Esophagus (tissue), 2 donors: ENCODE measurements at regions not wholly inside any gene's neighbourhood (a gene's known extent, or its start where the extent isn't known, plus 50 kb on each side); places are given as distances from the start of the nearest gene placed in this dataset.
"Not testable (repeated sequence)": the region's sequence is repeated elsewhere in the genome, so short reads cannot be mapped to it uniquely, and the experiment has no call there.

Source experiments
- H3K27ac ChIP-seq, 2 donors: one replicate each; pipeline ENCODE4 v1.5.1; 2013; ENCODE audit warnings: low read depth in 2 of 2, mild to moderate bottlenecking in 2 of 2, inconsistent platforms in 1 of 2, low read length in 1 of 2, moderate library complexity in 1 of 2
- H3K27me3 ChIP-seq, 2 donors: one replicate each; pipeline ENCODE4 v1.6.1; 2013; ENCODE audit warnings: low read length in 2 of 2, control low read depth in 1 of 2, mild to moderate bottlenecking in 1 of 2; ENCODE audit not compliant: insufficient read depth in 2 of 2, control insufficient read depth in 1 of 2
- H3K36me3 ChIP-seq, 2 donors: one replicate each; pipeline ENCODE4 v1.6.1; 2013; ENCODE audit warnings: low read length in 1 of 2; ENCODE audit not compliant: control insufficient read depth in 2 of 2, insufficient read depth in 2 of 2
- H3K4me1 ChIP-seq, 2 donors: one replicate each; pipeline ENCODE4 v1.6.1; 2013; ENCODE audit warnings: low read length in 1 of 2; ENCODE audit not compliant: control insufficient read depth in 2 of 2, insufficient read depth in 2 of 2
- H3K4me3 ChIP-seq, 2 donors: one replicate each; pipeline ENCODE4 v1.5.1; 2013; ENCODE audit warnings: low read length in 2 of 2, mild to moderate bottlenecking in 2 of 2, low read depth in 1 of 2, moderate library complexity in 1 of 2
- H3K9me3 ChIP-seq, 2 donors: one replicate each; pipeline ENCODE4 v1.6.1; 2013; ENCODE audit warnings: mild to moderate bottlenecking in 2 of 2, low read depth in 1 of 2, low read length in 1 of 2, moderate library complexity in 1 of 2; ENCODE audit not compliant: control insufficient read depth in 2 of 2, insufficient read depth in 1 of 2
- WGBS, 2 donors: extraction: QIAGEN DNeasy Blood & Tissue Kit; methylation state at CpG; one replicate each; pipeline ENCODE4 v1.1.7; 2013; 5-methylcytosine and 5-hydroxymethylcytosine counted together
- donor health status: healthy with polysubstance abuse.
- donor health status: Bipolar disorder and iron deficiency.

- Histone ChIP-seq H3K27ac (no peak overlapping the region), H3K4me1 (peaks cover 0 to 2% of the 10 kb centered on the region in 2 donors), H3K27me3 (no peaks in the 10 kb centered on the region), H3K4me3 (no peak overlapping the region), H3K9me3 (no peaks in the 10 kb centered on the region), H3K36me3 (no peaks in the 10 kb centered on the region)
These were observed 68.0 kb upstream of the IGFBP5 start for GRCh38 chr2:216763396-216763795.

DNA sequence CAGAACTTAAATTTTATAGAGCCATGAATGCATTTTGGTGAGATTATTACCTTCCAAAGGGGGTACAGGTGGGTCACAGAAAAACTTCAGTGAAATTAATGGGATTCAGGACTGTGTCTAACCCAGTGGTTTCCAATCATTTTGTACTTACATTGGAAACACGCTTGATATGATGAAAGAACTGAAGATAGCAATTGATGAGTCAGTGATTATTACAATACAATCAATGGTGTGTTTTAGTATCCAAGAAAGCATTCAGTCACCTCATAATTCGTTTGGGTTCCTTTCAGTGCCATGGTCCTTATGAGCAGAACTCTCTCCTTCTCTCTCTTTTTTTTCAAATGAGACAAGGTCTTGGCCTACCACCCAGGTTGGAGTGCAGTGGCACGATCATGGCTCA lies 66.5 kb upstream of the IGFBP5 start:
- Histone ChIP-seq H3K4me1 (peaks cover 0 to 2% of the 10 kb centered on the region in 2 donors), H3K27me3 (no peaks in the 10 kb centered on the region), H3K9me3 (no peaks in the 10 kb centered on the region), H3K27ac (no peak overlapping the region), H3K4me3 (no peak overlapping the region), H3K36me3 (no peaks in the 10 kb centered on the region)
- 76 to 84% methylated on average over 3 of the region's 3 CpGs for WGBS, 2 donors

DNA sequence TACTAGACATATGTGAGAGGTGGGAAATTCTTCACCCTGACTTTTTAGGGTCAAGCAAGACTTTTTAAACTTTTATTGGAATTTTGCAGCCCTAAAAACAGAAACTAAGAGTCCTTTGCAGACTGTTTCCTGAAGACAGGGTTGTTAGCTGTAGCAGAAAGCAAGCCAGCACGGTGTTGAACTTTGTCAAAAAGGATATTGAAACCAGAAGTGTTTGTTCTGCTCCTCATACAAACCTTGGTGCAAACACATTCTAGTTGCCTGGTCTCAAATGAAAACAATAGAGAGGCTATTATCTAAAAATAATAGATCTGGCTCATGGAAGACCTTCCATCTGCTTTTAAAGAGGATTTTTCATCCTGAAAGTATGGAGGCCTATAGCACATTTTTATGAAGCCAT lies 65.8 kb upstream of the IGFBP5 start:
- WGBS, 2 donors: 18 to 28% methylated on average over 1 of the region's 1 CpG
- peaks cover 0 to 4% of the 10 kb centered on the region in 2 donors for H3K4me1 ChIP-seq
- H3K9me3 ChIP-seq: no peaks in the 10 kb centered on the region
- H3K27me3 ChIP-seq: no peaks in the 10 kb centered on the region
- no peak overlapping the region for H3K4me3 ChIP-seq
- H3K36me3 ChIP-seq: no peaks in the 10 kb centered on the region
- H3K27ac ChIP-seq: no peak overlapping the region

GRCh38 chr2:216758256-216759155 lies 63.2 kb upstream of the IGFBP5 start:
- Histone ChIP-seq H3K36me3 (no peaks in the 10 kb centered on the region), H3K27me3 (no peaks in the 10 kb centered on the region), H3K4me3 (no peak overlapping the region), H3K4me1 (peaks cover 0 to 14% of the 10 kb centered on the region in 2 donors), H3K9me3 (no peaks in the 10 kb centered on the region), H3K27ac (no peak overlapping the region)
- WGBS, 2 donors: 42 to 55% methylated on average over 8 of the region's 8 CpGs

DNA sequence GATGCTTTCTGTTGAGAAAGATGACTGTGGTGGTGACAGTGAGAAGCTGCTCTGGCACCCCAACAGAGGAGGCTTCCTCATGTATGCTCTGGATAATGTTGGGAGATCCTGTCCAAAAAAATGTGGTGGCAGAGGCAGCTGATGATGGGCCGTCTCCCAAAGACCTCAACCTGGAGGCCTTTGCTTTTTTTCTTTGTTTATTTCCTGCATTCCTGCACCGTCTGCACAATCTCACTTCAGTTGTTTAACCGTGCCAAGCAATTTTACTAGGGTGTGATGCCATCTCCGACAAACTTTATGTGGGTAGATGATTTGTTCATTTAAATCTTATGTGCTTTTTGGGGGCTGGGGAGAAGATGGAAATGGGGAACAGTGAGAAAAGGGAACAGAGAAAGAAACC lies 62.2 kb upstream of the IGFBP5 start:
- WGBS, 2 donors: 37 to 50% methylated on average over 4 of the region's 4 CpGs
- H3K36me3 ChIP-seq: no peaks in the 10 kb centered on the region
- no peak overlapping the region for H3K4me3 ChIP-seq
- no peaks in the 10 kb centered on the region for H3K9me3 ChIP-seq
- no peak overlapping the region for H3K27ac ChIP-seq
- H3K4me1 ChIP-seq: peaks cover 0 to 16% of the 10 kb centered on the region in 2 donors
- H3K27me3 ChIP-seq: no peaks in the 10 kb centered on the region

DNA sequence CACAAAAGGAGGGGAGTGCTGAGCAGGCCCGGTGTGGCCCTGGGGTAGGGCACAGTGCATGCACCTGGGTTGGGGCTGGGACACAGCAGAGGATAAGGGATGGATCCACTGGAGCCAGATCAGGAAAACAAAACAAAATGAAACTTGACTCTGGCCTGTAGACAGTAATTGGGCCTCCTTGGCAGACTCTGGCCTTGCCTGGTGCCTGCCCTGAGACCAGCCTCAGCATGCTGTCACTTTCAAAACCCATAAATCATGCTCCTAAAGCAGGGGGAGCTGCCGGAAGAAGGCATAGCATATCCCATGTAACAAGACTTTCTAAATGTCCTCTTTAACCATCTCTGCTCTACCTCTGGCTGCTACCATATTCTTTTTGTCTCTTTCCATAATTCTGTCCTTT lies 61.1 kb upstream of the IGFBP5 start:
- Histone ChIP-seq H3K27ac (no peak overlapping the region), H3K27me3 (no peaks in the 10 kb centered on the region), H3K36me3 (no peaks in the 10 kb centered on the region), H3K9me3 (no peaks in the 10 kb centered on the region), H3K4me3 (no peak overlapping the region), H3K4me1 (peaks cover 0 to 18% of the 10 kb centered on the region in 2 donors)
- WGBS, 2 donors: 45 to 64% methylated on average over 2 of the region's 2 CpGs

DNA sequence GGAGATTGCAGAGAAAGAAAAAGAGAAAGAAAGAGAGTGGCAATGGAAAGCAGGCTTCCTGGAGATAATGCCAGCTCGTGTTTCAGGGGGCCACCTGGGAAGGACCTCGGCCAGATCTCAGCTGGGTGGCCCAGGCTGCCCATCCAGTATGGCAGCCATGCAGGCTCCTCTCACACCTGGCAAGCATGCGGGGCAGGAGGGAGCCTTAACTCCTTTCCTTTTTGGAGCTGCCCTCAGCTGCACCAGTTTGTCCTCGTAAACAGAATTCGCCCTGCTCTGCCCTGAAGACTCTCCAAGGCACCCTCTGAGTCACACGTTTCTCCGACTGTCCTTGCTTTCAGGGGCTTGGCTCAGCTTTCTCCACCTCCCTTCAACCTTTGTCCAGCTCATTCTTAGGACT lies 59.5 kb upstream of the IGFBP5 start:
- Histone ChIP-seq H3K36me3 (no peaks in the 10 kb centered on the region), H3K27me3 (no peaks in the 10 kb centered on the region), H3K9me3 (no peaks in the 10 kb centered on the region), H3K27ac (no peak overlapping the region), H3K4me1 (peaks cover 0 to 18% of the 10 kb centered on the region in 2 donors), H3K4me3 (no peak overlapping the region)
- WGBS, 2 donors: 53 to 62% methylated on average over 7 of the region's 7 CpGs

DNA sequence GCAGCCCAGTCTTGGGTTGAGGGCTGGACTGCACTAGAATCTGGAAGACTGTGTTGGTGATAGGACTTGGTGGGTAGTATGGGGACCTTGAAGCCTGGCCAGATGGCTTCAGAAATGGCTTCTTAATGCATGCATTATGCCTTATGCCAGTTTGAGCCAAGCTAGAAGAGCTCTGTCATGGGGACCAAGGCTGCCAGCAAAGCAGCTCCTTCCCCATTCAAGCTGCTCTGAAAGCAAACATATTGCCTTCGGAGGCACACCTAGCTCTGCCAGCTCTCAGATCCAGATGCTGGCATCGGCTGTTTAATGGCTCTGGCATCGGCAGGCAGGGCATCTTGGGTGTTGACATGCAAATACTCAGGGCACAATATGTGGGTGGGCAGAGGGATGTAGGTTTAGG lies 59.0 kb upstream of the IGFBP5 start:
- H3K27me3 ChIP-seq: no peaks in the 10 kb centered on the region
- WGBS, 2 donors: 44 to 57% methylated on average over 3 of the region's 3 CpGs
- no peaks in the 10 kb centered on the region for H3K9me3 ChIP-seq
- H3K27ac ChIP-seq: no peak overlapping the region
- H3K4me1 ChIP-seq: peaks cover 0 to 18% of the 10 kb centered on the region in 2 donors
- H3K4me3 ChIP-seq: no peak overlapping the region
- no peaks in the 10 kb centered on the region for H3K36me3 ChIP-seq

GRCh38 chr2:216752855-216753505 lies 57.6 kb upstream of the IGFBP5 start:
- WGBS, 2 donors: 77% methylated on average over 2 of the region's 2 CpGs
- Histone ChIP-seq H3K27ac (no peak overlapping the region), H3K27me3 (no peaks in the 10 kb centered on the region), H3K4me1 (peaks cover 0 to 16% of the 10 kb centered on the region in 2 donors), H3K36me3 (no peaks in the 10 kb centered on the region), H3K9me3 (no peaks in the 10 kb centered on the region), H3K4me3 (no peak overlapping the region)

DNA sequence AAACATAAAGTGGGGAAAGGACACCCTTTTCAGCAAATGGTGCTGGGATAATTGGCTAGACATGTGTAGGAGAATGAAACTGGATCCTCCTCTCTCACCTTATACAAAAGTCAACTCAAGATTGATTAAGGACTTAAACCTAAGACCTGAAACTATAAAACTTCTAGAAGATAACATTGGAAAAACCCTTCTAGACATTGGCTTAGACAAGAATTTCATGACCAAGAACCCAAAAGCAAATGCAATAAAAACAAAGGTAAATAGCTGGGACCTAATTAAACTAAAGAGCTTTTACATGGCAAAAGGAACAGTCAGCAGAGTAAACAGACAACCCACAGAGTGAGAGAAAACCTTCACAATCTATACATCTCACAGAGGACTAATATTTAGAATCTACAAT lies 55.4 kb upstream of the IGFBP5 start:
- not testable (repeated sequence) for H3K36me3 ChIP-seq, H3K4me3 ChIP-seq, H3K27ac ChIP-seq, H3K9me3 ChIP-seq, H3K27me3 ChIP-seq
- H3K4me1 ChIP-seq: peaks cover 0 to 17% of the 10 kb centered on the region in 2 donors
